Activated CD4-positive, alpha-beta T cell treated with anti-CD3 and anti-CD28 coated beads, Interleukin-2, Interleukin-6, amounts not matched to agents 100 ng/mL and 50 ng/mL, durations not matched to agents 16 hours and 8 hours (primary cell): ENCODE measurements at regions not wholly inside any gene's neighbourhood (a gene's known extent, or its start where the extent isn't known, plus 50 kb on each side); places are given as distances from the start of the nearest gene placed in this dataset.
"Not testable (repeated sequence)": the region's sequence is repeated elsewhere in the genome, so short reads cannot be mapped to it uniquely, and the experiment has no call there.

ENCODE experiments used
- DNase-seq: peaks from one replicate; pipeline ENCODE4 v3.0.0-alpha.2; 2020

- no peak for DNase-seq
These were observed 103.0 kb upstream of the OPCML start for GRCh38 chr11:133635244-133635739.

GRCh38 chr11:133628371-133628770 is 96.1 kb upstream of the OPCML start:
- not testable (repeated sequence) for DNase-seq

- DNase-seq, result no peak
These were observed 89.3 kb upstream of the OPCML start for GRCh38 chr11:133621611-133622010.

GRCh38 chr11:133619973-133620372 is 87.7 kb upstream of the OPCML start:
- no peak for DNase-seq

GRCh38 chr11:133619397-133619796 is 87.1 kb upstream of the OPCML start:
- no peak for DNase-seq

GRCh38 chr11:133618544-133618943 is 86.2 kb upstream of the OPCML start:
- DNase-seq, result no peak

- DNase-seq, result no peak
These were observed 76.2 kb upstream of the OPCML start for GRCh38 chr11:133608496-133608895.

- DNase-seq, result no peak
These were observed 73.8 kb upstream of the OPCML start for GRCh38 chr11:133606124-133606523.

- DNase-seq, result no peak
These were observed 73.2 kb upstream of the OPCML start for GRCh38 chr11:133605482-133605881.

- no peak for DNase-seq
These were observed 69.3 kb upstream of the OPCML start for GRCh38 chr11:133601641-133602040.

- DNase-seq, result no peak
These were observed 68.5 kb upstream of the OPCML start for GRCh38 chr11:133600786-133601185.

- DNase-seq, result no peak
These were observed 68.0 kb upstream of the OPCML start for GRCh38 chr11:133600306-133600705.

- DNase-seq, result no peak
These were observed 66.6 kb upstream of the OPCML start for GRCh38 chr11:133598906-133599305.

- no peak for DNase-seq
These were observed 64.9 kb upstream of the OPCML start for GRCh38 chr11:133597236-133597635.

GRCh38 chr11:133595998-133596590 is 63.8 kb upstream of the OPCML start:
- DNase-seq, result no peak

GRCh38 chr11:133593036-133593435 is 60.7 kb upstream of the OPCML start:
- DNase-seq, result no peak

GRCh38 chr11:133586903-133587517 is 54.7 kb upstream of the OPCML start:
- DNase-seq, result no peak

GRCh38 chr11:133582750-133583149 is 50.4 kb upstream of the OPCML start:
- no peak for DNase-seq

- DNase-seq, result no peak
These were observed 50.0 kb upstream of the OPCML start for GRCh38 chr11:133582326-133582725.
